HG03159 (cell line): ENCODE measurements at regions not wholly inside any gene's neighbourhood (a gene's known extent, or its start where the extent isn't known, plus 50 kb on each side); places are given as distances from the start of the nearest gene placed in this dataset.

Experiments
- ATAC-seq: cut with Tn5 transposase; IDR thresholded peaks from one replicate; pipeline ENCODE4 v1.9.1; 2021; ENCODE audit warnings: mild to moderate bottlenecking, moderate library complexity; ENCODE audit not compliant: unreplicated experiment

DNA sequence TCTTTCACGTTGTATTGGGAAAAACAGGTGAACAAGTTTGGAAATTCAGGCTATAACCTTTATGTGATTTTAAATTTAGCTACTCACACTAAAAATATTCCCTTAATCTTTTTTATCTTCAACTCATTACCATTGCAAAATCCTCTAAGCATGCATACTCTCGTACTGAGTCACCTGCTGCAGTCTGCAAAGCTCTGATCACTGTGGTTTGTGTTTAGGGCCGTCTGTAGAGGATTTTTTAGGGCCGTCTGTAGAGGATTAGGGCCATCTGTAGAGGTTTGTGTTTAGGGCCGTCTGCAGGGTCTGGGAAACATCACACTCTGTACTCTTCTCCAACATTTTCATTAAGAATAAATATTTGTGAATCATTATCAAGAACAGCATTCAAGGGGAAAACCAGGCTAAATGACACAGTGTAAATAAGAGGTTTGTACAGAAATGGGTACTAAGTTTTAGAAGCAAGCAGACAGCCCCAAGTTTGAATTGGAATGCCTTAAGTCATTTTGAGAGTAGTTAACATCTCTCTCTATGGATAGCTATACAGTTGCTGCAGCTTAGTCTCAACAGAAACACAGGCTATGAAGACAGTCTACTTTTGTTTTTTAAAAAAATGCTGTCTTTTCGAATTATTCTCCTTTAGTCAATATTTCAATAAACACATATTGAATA, 155.0 kb upstream of the TSLP start:
- no peak for ATAC-seq

DNA sequence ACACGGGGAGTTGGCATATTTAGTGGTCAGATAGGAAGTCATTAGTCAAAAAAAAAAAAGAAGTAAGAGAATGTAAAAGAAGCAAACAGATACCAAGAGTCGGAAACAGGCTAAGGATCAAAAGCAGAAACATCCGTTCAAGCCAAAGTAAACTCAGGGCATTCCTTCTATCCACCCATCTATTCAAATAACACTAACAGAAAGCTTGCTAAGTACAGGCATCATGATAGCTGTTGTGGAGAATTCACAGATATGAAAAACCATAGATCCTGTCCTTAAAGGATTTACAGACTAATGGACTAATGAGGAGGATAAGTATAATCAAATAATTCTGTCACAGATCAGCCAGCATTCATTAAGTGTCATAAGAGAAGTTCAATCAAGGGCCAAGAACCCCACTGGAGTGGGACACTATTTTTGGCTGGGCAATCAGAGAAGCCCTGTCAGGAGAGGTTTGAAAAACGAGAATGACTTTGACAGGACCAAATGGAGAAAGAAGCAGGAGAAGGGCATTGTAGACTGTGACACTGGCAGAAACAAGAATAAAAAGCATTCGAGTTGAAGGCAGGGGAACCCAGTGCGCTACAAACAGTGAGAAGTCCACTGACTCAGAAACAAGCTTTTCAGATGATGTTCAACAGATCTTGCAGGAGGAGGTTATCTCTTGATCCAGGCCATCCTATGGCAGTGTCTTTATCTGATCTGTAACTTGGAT, 154.2 kb upstream of the TSLP start:
- no peak for ATAC-seq

- no peak for ATAC-seq
Observed at GRCh38 chr5:110918683-110919082, 152.8 kb upstream of the TSLP start.

DNA sequence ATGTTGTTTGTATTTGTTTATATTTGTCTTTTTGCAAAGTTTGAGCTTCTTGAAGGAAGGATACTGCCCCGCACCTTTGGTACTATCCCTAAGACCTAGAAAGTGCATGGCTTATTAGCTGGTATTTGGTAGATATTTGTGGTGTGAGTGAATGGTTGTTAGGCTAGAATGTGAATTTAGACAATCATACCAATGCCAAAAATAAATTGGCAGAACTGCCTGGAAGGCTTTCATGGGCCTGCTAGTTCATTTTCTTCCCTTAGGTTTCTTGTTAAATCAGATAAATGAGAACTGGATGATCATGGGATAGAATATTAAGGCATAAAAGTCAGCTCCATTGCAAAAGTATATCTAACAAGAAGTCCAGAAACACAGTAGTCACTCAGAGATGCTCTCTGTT, 147.5 kb upstream of the TSLP start:
- ATAC-seq, result no peak

- ATAC-seq, result no peak
Observed at GRCh38 chr5:110925398-110925797, 146.1 kb upstream of the TSLP start.

DNA sequence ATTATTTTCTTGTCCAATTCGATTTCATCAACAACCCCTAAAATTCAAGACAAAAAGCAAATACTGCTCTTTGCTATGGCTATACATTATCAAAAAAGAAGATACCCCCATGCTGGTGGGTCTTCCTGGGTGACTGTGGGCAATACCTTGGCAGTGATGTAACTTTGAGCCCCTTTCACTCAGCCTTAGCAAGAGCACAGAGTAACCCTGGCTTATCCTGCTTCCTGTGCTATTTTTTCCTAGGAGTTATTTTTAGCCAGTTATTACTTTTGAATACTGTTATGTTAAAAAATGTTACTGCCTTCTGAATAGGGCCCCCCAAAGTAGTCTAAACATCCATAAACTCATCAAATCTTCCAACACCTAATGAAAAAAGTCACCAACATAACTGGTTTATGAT, 145.6 kb upstream of the TSLP start:
- no peak for ATAC-seq

DNA sequence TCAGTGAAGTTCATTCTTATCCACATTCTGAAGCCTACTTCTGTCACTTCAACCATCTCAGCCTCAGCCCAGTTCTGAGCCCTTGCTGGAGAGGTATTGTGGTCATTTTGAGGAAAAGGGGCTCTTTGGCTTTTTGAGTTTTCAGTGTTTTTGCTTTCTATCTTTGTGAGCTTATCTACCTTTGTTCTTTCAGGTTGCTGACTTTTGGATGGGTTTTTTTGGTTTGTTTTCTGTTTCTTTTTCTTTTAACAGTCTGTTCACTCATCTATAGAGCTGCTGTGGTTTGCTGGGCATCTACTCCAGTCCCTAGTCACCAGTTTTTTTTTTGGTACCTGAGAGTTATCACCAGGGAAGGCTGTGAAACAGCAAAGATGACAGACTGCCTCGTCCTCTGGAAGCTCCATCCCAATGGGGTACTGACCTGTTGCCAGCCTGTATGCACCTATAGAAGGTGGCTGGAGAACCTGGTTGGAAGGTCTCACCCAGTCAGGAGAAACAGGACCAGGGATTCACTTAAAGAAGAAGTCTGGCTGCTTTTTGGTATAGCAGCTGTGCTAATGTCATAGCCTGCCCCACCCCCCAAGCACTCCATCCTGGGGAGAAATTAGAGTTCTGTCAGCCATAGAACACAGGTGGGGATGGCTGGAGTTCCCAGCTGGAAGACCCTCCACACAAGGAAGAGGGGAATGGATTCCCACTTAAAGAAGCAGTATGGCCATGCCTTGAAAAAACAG, 138.6 kb upstream of the TSLP start:
- ATAC-seq, result no peak

GRCh38 chr5:110940136-110940535, 131.4 kb upstream of the TSLP start:
- no peak for ATAC-seq

GRCh38 chr5:110945874-110946436, 125.6 kb upstream of the TSLP start:
- no peak for ATAC-seq

GRCh38 chr5:110951373-110951791, 120.1 kb upstream of the TSLP start:
- ATAC-seq, result no peak

DNA sequence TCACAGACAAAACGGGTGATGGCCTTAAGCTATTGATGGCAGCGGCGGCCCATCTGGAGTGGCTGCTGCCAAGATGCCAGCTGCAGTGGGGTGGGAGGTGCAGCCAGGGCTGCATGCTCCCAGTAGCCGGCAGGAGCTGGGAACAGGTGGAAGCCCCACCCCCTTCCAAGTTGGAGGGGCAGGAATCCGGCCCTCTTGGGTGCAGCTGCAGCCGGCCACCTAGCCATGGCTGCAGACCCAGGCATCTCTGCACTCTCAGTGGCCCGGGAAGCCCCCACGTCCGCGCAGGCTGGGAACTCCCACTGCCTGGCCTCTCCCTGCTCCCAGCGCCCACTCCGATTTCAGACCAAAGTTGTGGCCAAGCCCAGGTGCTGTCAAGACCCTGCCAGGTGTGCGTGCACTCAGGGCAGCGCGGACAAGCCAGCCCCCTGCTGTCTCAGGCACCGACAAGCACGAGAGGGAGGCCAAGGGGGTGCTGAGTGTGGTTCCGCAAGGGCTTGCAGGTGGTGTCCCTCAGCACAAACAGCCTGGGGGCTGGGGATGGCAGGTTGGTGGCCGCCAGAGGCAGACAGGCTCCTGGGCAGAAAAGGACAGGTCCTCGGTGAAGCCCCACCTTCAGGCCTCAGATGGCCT, 115.1 kb upstream of the TSLP start:
- no peak for ATAC-seq

DNA sequence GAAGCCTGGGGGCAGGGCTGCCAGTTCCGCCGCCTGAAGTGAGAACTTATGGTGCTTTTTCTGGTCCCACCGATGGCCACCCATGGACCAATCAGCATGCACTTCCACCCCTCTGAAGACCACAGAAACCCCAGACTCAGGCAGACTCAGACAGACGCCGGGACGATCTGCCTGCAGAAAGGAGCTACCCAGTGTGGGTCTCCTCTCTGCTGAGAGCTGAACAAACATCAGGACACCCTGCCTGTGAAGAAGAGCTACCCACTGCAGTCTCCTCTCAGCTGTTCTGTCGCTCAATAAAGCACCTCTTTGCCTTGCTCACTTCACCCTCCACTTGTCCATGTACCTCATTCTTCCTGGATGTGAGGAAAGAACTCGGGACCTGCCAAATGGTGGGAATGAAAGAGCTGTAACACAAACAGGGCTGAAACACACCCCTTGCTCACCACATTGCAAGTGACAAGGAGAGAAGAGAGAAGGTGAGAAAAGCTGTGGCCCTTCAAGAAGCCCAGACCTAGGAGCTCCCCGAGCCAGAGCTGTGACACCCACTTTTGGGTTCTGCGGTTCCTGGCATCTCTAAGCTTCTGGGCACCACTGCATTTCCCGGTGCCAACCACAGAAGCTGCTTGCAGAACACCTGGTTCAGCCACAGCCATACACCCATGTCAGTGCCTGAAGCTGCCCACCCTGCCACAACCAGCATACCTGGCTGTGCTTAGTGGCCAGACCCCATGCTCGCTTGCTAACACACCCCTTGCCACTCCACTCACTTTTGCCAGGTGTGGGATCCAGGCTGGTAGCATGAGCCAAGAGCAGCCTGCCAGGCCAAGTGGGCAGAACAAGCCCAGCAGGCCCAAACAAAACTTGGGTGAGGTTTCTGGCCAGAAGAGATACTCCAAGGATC, 114.3 kb upstream of the TSLP start:
- no peak for ATAC-seq

DNA sequence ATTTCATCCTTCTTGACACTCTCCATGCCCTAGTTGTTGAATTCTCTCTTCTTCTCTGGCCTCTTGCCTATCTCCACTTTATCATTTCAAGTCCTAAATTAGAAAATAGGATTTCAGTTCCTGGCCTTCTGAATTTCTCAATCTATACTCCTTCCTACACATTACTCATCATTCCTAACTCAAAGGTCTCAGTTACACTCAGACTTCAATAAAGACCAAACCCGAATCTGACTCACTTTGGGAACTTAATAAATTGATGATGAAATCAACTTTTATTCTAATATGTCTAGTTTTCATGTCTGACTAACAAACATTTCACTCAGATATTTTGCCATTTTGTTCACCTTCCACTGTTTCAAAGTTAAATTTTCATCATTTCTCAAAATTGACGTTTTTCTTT, 113.6 kb upstream of the TSLP start:
- ATAC-seq, result no peak

DNA sequence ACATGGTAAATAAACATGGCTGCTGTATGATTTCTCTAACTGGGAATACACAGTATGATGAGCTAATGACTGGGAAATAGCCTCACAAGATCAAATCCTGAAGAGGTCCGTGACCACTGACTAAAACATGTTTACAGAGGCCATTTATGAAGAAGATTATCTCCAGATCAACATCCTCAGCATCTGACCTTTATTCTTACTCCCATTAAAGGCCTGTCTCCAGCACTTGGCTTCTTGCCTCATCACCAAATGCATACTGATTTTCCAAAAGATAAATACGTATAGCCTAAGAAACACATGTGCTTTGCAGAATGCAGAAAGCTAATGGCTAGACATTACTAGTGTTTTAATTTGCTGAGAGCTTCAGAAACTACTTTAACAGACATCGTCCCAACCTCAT, 108.0 kb upstream of the TSLP start:
- no peak for ATAC-seq

- no peak for ATAC-seq
Observed at GRCh38 chr5:110965773-110966581, 105.5 kb upstream of the TSLP start.

DNA sequence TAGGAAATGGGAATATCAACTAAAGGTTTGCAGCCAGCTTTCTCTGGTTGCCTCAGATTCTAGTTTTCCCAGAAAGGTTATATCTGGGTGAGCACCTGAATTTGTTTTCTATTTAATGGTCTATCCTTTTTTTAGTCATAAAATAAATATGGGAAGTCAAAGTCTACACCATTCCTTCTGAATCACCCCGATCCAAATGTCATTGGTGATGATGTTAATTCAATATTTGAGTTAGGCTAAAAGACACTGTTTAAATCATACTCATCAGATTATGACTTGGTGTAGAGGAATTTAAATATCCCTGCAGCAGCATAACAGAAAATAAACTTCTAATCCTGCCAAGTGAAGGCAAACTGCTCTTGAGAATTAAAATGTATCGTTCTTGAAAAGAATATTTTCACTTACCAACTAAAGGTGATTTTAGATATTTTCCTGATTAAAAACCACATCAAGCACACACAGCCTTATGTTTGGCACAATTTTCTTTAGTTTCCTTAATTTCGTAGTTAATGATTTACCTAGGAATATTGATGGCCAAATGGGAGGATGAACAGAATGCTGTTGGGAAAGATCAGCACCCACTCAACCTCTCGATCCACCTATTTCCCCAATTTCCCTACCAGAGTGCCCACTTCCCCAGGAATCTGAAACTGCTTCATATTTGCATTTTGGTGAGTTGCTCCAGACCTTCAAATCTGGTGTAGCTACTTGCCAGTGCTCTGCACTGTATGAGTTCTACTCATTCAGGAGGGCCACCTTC, 103.1 kb upstream of the TSLP start:
- no peak for ATAC-seq

- ATAC-seq, result no peak
Observed at GRCh38 chr5:110969502-110969901, 102.0 kb upstream of the TSLP start.

GRCh38 chr5:110973510-110973909, 98.0 kb upstream of the TSLP start:
- no peak for ATAC-seq

- ATAC-seq, result no peak
Observed at GRCh38 chr5:110977915-110978314, 93.6 kb upstream of the TSLP start.
